ENCODE measurements at regions not wholly inside any gene's neighbourhood (a gene's known extent, or its start where the extent isn't known, plus 50 kb on each side); places are given as distances from the start of the nearest gene placed in this dataset.

GRCh38 chr3:135760581-135760980, 204.9 kb upstream of the PPP2R3A start:
- Mint-ChIP-seq H3K4me3 (no peak overlapping the region), H3K9me3 (peaks cover 2 to 29% (median 11%) of the 10 kb centered on the region in 7 donors)
- WGBS (ENCODE audit: insufficient coverage): no CpG with 5 or more reads among the region's 3 CpGs

DNA sequence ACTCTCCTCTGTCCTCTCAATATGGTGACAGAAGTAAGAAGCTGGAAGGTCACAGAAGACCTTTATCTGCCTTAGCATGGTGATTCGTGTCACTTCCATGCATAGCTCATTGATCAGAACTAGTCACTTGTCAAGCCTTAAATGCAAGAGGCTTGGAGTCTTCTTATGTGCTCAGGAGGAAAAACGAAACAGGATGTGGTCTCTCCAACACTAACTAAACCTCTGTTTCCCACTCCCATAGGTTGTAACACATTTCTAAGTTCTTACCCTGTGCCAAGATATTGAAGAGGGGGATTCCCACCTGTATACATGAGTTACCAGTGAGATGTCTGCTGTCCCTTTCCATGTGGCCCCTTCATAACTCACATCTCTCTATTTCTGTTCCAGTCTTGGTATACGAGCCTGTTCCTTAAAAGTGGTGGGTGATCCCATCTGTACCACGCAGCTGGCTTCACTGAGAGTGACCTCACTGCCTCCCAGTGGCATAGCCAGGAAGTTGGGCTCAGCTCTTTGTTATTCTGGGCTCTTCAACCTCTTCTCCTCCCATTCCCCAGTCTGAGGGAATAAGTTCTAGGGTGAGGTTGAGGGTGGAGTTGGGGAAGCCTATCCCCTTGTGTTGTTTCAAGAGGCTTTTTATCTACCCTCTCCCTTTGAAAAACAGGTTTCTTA, 203.2 kb upstream of the PPP2R3A start:
- no peaks in the 10 kb centered on the region for H3K36me3 Mint-ChIP-seq
- Histone ChIP-seq H2AFZ (ENCODE audit: insufficient read depth, low read depth, low read length, poor library complexity, severe bottlenecking) (no peak overlapping the region), H3K9ac (ENCODE audit: insufficient read depth, low read length, poor library complexity, severe bottlenecking) (no peak overlapping the region), H3K27me3 (ENCODE audit: control insufficient read depth in 2 of 2, insufficient read depth in 2 of 2, low read length in 2 of 2) (no peaks in the 10 kb centered on the region), H3K27ac (ENCODE audit: low read depth in 1 of 2, low read length in 2 of 2) (no peak overlapping the region), H3K79me2 (ENCODE audit: insufficient read depth, low read length) (no peaks in the 10 kb centered on the region), H4K20me1 (ENCODE audit: insufficient read depth, low read length) (no peaks in the 10 kb centered on the region), H3K4me1 (ENCODE audit: control insufficient read depth in 1 of 2, insufficient read depth in 2 of 2, low read length in 2 of 2) (no peaks in the 10 kb centered on the region), H3K4me2 (replicated peaks; ENCODE audit: extremely low read depth, low read length, poor library complexity, severe bottlenecking) (no peak overlapping the region), H3K9me3 (replicated peaks in 1 of 2; ENCODE audit: control insufficient read depth in 1 of 2, insufficient read depth in 1 of 2, low read length in 2 of 2) (peaks cover 8 to 17% of the 10 kb centered on the region in 2 donors), H3K36me3 (replicated peaks in 1 of 2; ENCODE audit: control insufficient read depth in 1 of 2, insufficient read depth in 2 of 2, low read length in 2 of 2) (no peaks in the 10 kb centered on the region), H3K4me3 (replicated peaks in 1 of 3; ENCODE audit: low read depth in 2 of 3, low read length in 3 of 3) (no peak overlapping the region)
- WGBS (ENCODE audit: insufficient coverage): no CpG with 5 or more reads among the region's 4 CpGs
- no peaks in the 10 kb centered on the region for H3K4me1 Mint-ChIP-seq
- H3K9me3 Mint-ChIP-seq: peaks cover 3 to 39% (median 12%) of the 10 kb centered on the region in 7 donors
- no peak overlapping the region for H3K27ac Mint-ChIP-seq
- no peak for DNase-seq
- peaks cover 0 to 3% (median 0%) of the 10 kb centered on the region in 3 donors for H3K27me3 Mint-ChIP-seq (ENCODE audit: low read depth in 3 of 3)
- H3K4me3 Mint-ChIP-seq: no peak overlapping the region
- intact Hi-C loops (cut with micrococcal nuclease): no loop called here
- no peak for TF ChIP-seq CTCF (IDR thresholded peaks at IDR 0.05)

More at GRCh38 chr3:135760581-135760980, 204.9 kb upstream of the PPP2R3A start:
- H2AFZ ChIP-seq (ENCODE audit: insufficient read depth, low read depth, low read length, poor library complexity, severe bottlenecking): no peak overlapping the region
- Mint-ChIP-seq H3K36me3 (no peaks in the 10 kb centered on the region), H3K4me1 (no peaks in the 10 kb centered on the region), H3K27me3 (ENCODE audit: low read depth in 3 of 3) (peaks cover 0 to under 1% (median 0%) of the 10 kb centered on the region in 3 donors), H3K27ac (no peak overlapping the region)
- no peaks in the 10 kb centered on the region for H3K27me3 ChIP-seq (ENCODE audit: control insufficient read depth in 2 of 2, insufficient read depth in 2 of 2, low read length in 2 of 2)
- peaks cover 6 to 9% of the 10 kb centered on the region in 2 donors for H3K9me3 ChIP-seq (replicated peaks in 1 of 2; ENCODE audit: control insufficient read depth in 1 of 2, insufficient read depth in 1 of 2, low read length in 2 of 2)
- no peak overlapping the region for H3K9ac ChIP-seq (ENCODE audit: insufficient read depth, low read length, poor library complexity, severe bottlenecking)
- H3K4me1 ChIP-seq (ENCODE audit: control insufficient read depth in 1 of 2, insufficient read depth in 2 of 2, low read length in 2 of 2): no peaks in the 10 kb centered on the region
- no peak for DNase-seq
- H3K36me3 ChIP-seq (replicated peaks in 1 of 2; ENCODE audit: control insufficient read depth in 1 of 2, insufficient read depth in 2 of 2, low read length in 2 of 2): no peaks in the 10 kb centered on the region
- no peak overlapping the region for H3K27ac ChIP-seq (ENCODE audit: low read depth in 1 of 2, low read length in 2 of 2)
- intact Hi-C loops (cut with micrococcal nuclease): no loop called here
- H3K79me2 ChIP-seq (ENCODE audit: insufficient read depth, low read length): no peaks in the 10 kb centered on the region
- H3K4me2 ChIP-seq (replicated peaks; ENCODE audit: extremely low read depth, low read length, poor library complexity, severe bottlenecking): no peak overlapping the region
- no peak for TF ChIP-seq CTCF (IDR thresholded peaks at IDR 0.05)
- H4K20me1 ChIP-seq (ENCODE audit: insufficient read depth, low read length): no peaks in the 10 kb centered on the region
- H3K4me3 ChIP-seq (replicated peaks in 1 of 3; ENCODE audit: low read depth in 2 of 3, low read length in 3 of 3): no peak overlapping the region
